LNCaP clone FGC (cell line): ENCODE measurements at regions not wholly inside any gene's neighbourhood (a gene's known extent, or its start where the extent isn't known, plus 50 kb on each side); places are given as distances from the start of the nearest gene placed in this dataset.

Experiments used
- DNase-seq: peaks from one replicate; pipeline ENCODE4 v3.0.0-alpha.2; 2011; ENCODE audit warnings: low read depth
- H3K4me3 ChIP-seq: 2 replicates; pipeline ENCODE4 v1.5.1; 2011; ENCODE audit warnings: mild to moderate bottlenecking, low read depth, low read length, control low read depth
- CTCF ChIP-seq: IDR thresholded peaks from 2 replicates; pipeline ENCODE4 v1.5.1; 2012; ENCODE audit warnings: mild to moderate bottlenecking; ENCODE audit not compliant: control insufficient read depth, insufficient read depth; ENCODE audit errors: extremely low read depth

- no peak overlapping the region for H3K4me3 ChIP-seq
- TF ChIP-seq CTCF, result no peak
- DNase-seq, result no peak
These were observed 60.5 kb downstream of the NR2F2 start for GRCh38 chr15:96390986-96391385.

- DNase-seq, result no peak
- H3K4me3 ChIP-seq, result no peak overlapping the region
These were observed 62.1 kb downstream of the NR2F2 start for GRCh38 chr15:96392380-96393208.

GRCh38 chr15:96393209-96393513, 62.7 kb downstream of the NR2F2 start:
- no peak for TF ChIP-seq CTCF

More at GRCh38 chr15:96392380-96393208, 62.1 kb downstream of the NR2F2 start:
- TF ChIP-seq CTCF, result no peak

GRCh38 chr15:96395687-96396086, 65.2 kb downstream of the NR2F2 start:
- no peak overlapping the region for H3K4me3 ChIP-seq
- DNase-seq, result no peak
- no peak for TF ChIP-seq CTCF

More at GRCh38 chr15:96393209-96393513, 62.7 kb downstream of the NR2F2 start:
- no peak for DNase-seq
- H3K4me3 ChIP-seq, result no peak overlapping the region

GRCh38 chr15:96398776-96399175, 68.3 kb downstream of the NR2F2 start:
- TF ChIP-seq CTCF, result no peak
- no peak overlapping the region for H3K4me3 ChIP-seq
- no peak for DNase-seq

- no peak for TF ChIP-seq CTCF
- H3K4me3 ChIP-seq, result no peak overlapping the region
- no peak for DNase-seq
These were observed 71.9 kb downstream of the NR2F2 start for GRCh38 chr15:96402403-96402802.

- no peak for DNase-seq
- no peak for TF ChIP-seq CTCF
- H3K4me3 ChIP-seq, result no peak overlapping the region
These were observed 72.6 kb downstream of the NR2F2 start for GRCh38 chr15:96403071-96403470.
